MG63 (cell line): ENCODE measurements at regions not wholly inside any gene's neighbourhood (a gene's known extent, or its start where the extent isn't known, plus 50 kb on each side); places are given as distances from the start of the nearest gene placed in this dataset.

Experiments used
- DNase-seq: peaks from one replicate; pipeline ENCODE4 v3.0.0-alpha.2; 2020
- H3K27me3 ChIP-seq: fragments of 250-450 bp; sonication (Bioruptor Pico); 2 replicates; pipeline ENCODE4 v1.5.1; 2020; ENCODE audit warnings: mild to moderate bottlenecking, moderate library complexity
- H3K36me3 ChIP-seq: fragments of 250-450 bp; sonication (Bioruptor Pico); 2 replicates; pipeline ENCODE4 v1.5.1; 2020; ENCODE audit warnings: mild to moderate bottlenecking, moderate library complexity
- H3K4me3 ChIP-seq: fragments of 250-450 bp; sonication (Bioruptor Pico); 2 replicates; pipeline ENCODE4 v1.5.1; 2020; ENCODE audit warnings: mild to moderate bottlenecking, moderate library complexity
- H3K9me3 ChIP-seq: fragments of 250-450 bp; sonication (Bioruptor Pico); 2 replicates; pipeline ENCODE4 v1.5.1; 2020; ENCODE audit warnings: mild to moderate bottlenecking, moderate library complexity

GRCh38 chr14:81946375-81946774, 412.7 kb upstream of the SEL1L start:
- H3K9me3 ChIP-seq = no peaks in the 10 kb centered on the region
- H3K27me3 ChIP-seq = no peaks in the 10 kb centered on the region
- no peak for DNase-seq
- H3K4me3 ChIP-seq = no peak overlapping the region
- H3K36me3 ChIP-seq = no peaks in the 10 kb centered on the region

DNA sequence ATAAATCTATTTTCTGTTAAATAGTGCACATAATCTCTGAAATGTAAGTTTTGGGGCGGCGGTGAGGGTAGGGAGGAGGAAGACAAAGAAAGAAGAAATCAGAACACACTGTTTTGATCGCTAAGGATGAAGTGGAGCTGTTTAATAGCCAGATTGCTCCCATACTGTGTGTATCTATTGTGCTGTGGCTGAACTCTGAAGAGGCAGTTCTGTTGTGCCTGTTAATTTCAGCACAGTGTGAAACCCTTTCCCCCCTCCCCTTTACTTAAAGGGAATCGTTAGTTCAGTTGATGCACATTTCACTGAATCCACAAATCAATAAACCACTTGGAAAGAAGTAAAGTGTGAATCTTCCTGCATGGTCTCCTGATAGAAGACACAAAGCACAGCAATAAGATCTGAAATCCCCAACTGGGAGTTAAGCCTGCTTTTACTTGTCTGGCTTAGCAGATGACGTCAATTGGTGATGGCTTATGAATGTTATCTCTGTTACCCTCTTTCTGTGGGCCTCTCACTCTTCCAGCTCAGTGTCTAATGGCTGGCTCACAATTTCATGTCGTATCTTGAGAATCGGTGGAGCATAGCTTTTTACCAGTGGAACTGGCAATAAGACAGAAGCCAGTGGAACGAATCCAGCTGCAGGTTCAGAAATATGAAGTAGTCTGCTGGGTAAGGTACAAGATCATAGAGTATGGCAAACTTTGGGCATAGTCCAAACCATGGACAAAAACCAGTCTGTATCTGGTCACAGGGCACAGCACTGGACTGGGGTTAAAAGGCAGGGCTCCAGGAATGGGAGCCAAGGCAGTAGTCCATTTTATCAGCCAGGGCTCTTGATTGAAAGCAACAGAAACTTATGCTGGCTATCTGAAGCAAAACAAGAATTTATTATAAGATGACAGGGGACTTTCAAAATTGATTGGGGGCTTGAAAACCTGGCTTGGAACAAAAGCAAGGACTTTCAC, 413.5 kb upstream of the SEL1L start:
- Histone ChIP-seq H3K9me3 (no peaks in the 10 kb centered on the region), H3K27me3 (no peaks in the 10 kb centered on the region), H3K36me3 (no peaks in the 10 kb centered on the region), H3K4me3 (no peak overlapping the region)
- DNase-seq = no peak

DNA sequence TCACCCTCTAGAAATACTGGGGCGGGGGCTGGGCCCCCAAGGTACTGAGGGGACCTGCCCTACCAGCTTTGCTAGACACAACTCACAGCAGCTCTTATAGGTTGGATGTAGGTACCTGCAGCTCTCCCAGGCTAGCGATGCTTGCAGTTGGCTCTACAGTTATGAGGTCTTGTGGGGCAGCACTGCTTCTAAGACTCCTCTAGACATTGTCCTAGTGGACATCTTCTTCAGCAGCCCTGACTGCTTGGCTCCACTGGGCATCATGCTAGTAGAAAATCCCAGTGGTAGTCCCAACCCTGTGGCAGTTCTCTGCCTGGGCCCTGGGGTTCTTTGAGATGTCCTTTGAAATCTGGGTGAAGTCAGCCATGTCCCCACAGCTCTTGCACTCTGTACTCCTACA, 419.3 kb upstream of the SEL1L start:
- no peak for DNase-seq
- Histone ChIP-seq H3K36me3 (no peaks in the 10 kb centered on the region), H3K27me3 (no peaks in the 10 kb centered on the region), H3K9me3 (no peaks in the 10 kb centered on the region), H3K4me3 (no peak overlapping the region)

GRCh38 chr14:81953419-81953818, 419.8 kb upstream of the SEL1L start:
- H3K4me3 ChIP-seq = no peak overlapping the region
- no peaks in the 10 kb centered on the region for H3K27me3 ChIP-seq
- no peaks in the 10 kb centered on the region for H3K9me3 ChIP-seq
- no peaks in the 10 kb centered on the region for H3K36me3 ChIP-seq
- no peak for DNase-seq

- H3K4me3 ChIP-seq = no peak overlapping the region
- no peaks in the 10 kb centered on the region for H3K36me3 ChIP-seq
- DNase-seq = no peak
- H3K27me3 ChIP-seq = no peaks in the 10 kb centered on the region
- no peaks in the 10 kb centered on the region for H3K9me3 ChIP-seq
Measured at GRCh38 chr14:81955123-81955522, 421.5 kb upstream of the SEL1L start.

- no peak overlapping the region for H3K4me3 ChIP-seq
- no peak for DNase-seq
- no peaks in the 10 kb centered on the region for H3K9me3 ChIP-seq
Measured at GRCh38 chr14:81960781-81961180, 427.1 kb upstream of the SEL1L start.

DNA sequence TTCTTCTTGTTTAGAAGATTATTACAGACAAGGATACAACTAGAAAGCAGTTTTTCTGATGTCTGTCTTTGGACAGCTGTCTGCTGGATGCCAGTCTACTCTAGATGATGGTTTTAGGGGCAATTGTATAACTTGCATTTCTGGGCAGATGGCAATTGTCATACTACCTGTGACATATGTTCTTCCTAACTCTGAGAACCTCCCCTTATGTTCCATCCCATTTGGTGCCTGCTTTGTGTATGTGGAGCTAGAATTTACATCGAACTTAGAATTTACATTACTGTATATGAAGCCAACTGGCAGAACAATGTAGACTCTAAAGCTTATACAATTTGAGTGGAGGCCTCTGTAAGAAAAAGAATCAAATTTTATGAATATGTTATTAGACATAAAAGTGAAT, 430.2 kb upstream of the SEL1L start:
- Histone ChIP-seq H3K4me3 (no peak overlapping the region), H3K27me3 (no peaks in the 10 kb centered on the region), H3K9me3 (no peaks in the 10 kb centered on the region), H3K36me3 (no peaks in the 10 kb centered on the region)
- DNase-seq = no peak

More at GRCh38 chr14:81960781-81961180, 427.1 kb upstream of the SEL1L start:
- no peaks in the 10 kb centered on the region for H3K27me3 ChIP-seq
- H3K36me3 ChIP-seq = no peaks in the 10 kb centered on the region

DNA sequence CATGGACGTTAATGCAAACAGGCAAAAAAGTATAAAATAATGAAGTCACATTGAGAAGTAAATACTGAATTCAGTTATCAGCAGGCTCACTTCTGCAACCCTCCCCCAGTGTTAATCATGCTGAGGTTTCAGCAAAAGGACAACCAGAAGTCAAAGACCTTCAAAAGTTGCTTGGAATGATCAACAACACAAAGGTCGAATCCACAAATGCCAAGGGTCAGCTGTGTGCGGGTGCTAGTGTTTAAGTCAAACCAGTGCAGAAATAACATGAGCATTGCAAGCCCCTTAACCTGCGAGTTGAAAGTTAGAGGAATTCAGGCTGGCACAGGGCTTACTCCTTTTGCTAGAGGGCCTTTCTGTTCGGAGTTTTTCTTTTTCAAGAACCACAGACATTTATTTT, 436.7 kb upstream of the SEL1L start:
- H3K4me3 ChIP-seq = no peak overlapping the region
- no peak for DNase-seq

GRCh38 chr14:81971911-81972310, 438.3 kb upstream of the SEL1L start:
- Histone ChIP-seq H3K9me3 (no peaks in the 10 kb centered on the region), H3K4me3 (no peak overlapping the region), H3K36me3 (no peaks in the 10 kb centered on the region), H3K27me3 (no peaks in the 10 kb centered on the region)
- no peak for DNase-seq

More for the DNA sequence above, 436.7 kb upstream of the SEL1L start:
- H3K9me3 ChIP-seq = no peaks in the 10 kb centered on the region
- H3K27me3 ChIP-seq = no peaks in the 10 kb centered on the region
- H3K36me3 ChIP-seq = no peaks in the 10 kb centered on the region

DNA sequence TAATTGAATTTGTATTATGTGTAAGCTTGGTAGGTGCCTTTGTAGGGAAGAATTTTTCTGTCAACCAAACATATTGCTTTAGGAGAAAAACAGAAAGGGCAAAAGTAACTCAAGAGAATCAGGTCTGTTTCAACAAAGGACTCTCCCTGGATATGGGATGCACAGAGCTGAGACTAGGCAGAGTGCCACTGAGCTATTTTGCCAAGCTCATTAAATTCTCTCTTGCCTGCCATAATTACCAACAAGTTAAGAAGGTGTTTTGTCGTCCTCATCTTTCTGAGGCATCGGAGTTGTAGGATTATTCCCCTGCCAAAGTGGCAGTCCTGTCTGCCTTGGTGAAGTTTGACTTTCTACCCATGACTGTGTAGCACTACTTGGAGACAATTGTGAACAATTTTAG, 438.9 kb upstream of the SEL1L start:
- Histone ChIP-seq H3K27me3 (no peaks in the 10 kb centered on the region), H3K4me3 (no peak overlapping the region), H3K9me3 (no peaks in the 10 kb centered on the region), H3K36me3 (no peaks in the 10 kb centered on the region)
- no peak for DNase-seq

- Histone ChIP-seq H3K36me3 (no peaks in the 10 kb centered on the region), H3K4me3 (no peak overlapping the region), H3K27me3 (no peaks in the 10 kb centered on the region), H3K9me3 (no peaks in the 10 kb centered on the region)
- no peak for DNase-seq
Measured at GRCh38 chr14:81974543-81974942, 440.9 kb upstream of the SEL1L start.

- no peak for DNase-seq
- no peaks in the 10 kb centered on the region for H3K36me3 ChIP-seq
- no peaks in the 10 kb centered on the region for H3K9me3 ChIP-seq
- H3K27me3 ChIP-seq = no peaks in the 10 kb centered on the region
- H3K4me3 ChIP-seq = no peak overlapping the region
Measured at GRCh38 chr14:81980601-81981306, 447.1 kb upstream of the SEL1L start.

- no peak for DNase-seq
- no peak overlapping the region for H3K4me3 ChIP-seq
Measured at GRCh38 chr14:81981307-81981675, 447.6 kb upstream of the SEL1L start.

DNA sequence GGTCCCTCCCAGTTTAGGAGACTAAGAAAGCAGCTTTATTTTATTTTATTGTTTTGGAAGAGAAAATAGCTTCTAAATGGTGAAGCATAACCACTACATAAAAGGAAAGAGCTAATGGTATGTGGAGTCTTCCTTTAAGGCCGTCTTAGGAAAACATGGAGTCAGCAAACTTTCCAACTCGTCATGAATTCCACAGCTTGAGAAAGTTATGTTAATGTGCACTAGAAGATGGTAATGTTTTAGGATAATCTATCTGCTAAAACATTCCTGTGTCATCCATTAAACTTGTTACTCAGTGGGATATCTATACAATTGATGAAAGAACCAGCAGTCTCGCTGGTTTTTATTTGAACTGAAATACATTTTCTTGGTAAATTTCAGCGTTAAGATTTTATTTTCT, 448.4 kb upstream of the SEL1L start:
- no peak overlapping the region for H3K4me3 ChIP-seq
- H3K36me3 ChIP-seq = no peaks in the 10 kb centered on the region
- no peak for DNase-seq
- no peaks in the 10 kb centered on the region for H3K27me3 ChIP-seq
- H3K9me3 ChIP-seq = no peaks in the 10 kb centered on the region

More at GRCh38 chr14:81981307-81981675, 447.6 kb upstream of the SEL1L start:
- H3K9me3 ChIP-seq = no peaks in the 10 kb centered on the region
- no peaks in the 10 kb centered on the region for H3K27me3 ChIP-seq
- no peaks in the 10 kb centered on the region for H3K36me3 ChIP-seq

GRCh38 chr14:81986005-81986404, 452.4 kb upstream of the SEL1L start:
- H3K27me3 ChIP-seq = no peaks in the 10 kb centered on the region
- H3K9me3 ChIP-seq = no peaks in the 10 kb centered on the region

DNA sequence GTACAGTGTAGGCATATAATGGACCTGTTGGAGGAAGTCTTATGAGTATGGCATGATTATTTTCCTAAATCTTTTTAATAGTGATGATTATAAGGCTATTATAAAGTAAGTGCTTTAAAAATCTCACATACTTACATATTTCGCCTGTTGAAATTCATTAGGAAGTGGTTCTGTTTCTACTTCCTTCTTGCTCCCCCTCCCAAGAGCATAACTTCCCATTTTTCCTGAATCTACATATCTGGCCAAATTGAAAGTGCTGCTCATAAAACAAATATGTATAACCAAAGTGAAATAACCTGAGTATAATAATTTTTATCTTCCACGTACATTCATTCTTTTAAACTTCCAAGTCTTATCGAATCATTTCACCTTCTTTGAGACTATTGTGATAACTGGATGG, 455.6 kb upstream of the SEL1L start:
- Histone ChIP-seq H3K9me3 (no peaks in the 10 kb centered on the region), H3K36me3 (no peaks in the 10 kb centered on the region), H3K27me3 (no peaks in the 10 kb centered on the region), H3K4me3 (no peak overlapping the region)
- DNase-seq = no peak

More at GRCh38 chr14:81986005-81986404, 452.4 kb upstream of the SEL1L start:
- no peak overlapping the region for H3K4me3 ChIP-seq
- H3K36me3 ChIP-seq = no peaks in the 10 kb centered on the region
- DNase-seq = no peak

DNA sequence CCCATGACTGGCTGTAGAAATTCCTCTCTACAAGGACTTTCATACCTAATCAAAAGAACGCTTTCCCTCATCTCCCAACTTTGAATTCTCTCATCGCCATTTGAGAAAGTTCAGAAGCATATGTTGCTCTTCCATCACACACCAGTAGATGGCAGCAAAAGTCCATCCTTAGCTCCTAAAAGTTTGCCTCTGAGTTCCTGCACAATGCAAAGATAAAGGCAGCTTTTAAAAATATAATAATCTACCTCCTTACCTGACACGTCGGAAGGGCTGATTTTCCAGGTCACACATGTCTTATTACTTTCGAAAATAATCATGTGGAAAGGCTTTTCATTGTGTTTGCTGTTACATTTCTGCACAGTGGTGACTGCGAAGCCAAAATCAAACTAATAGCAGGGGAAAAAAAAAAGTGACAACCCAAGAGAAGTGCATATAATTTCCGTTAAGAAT, 456.7 kb upstream of the SEL1L start:
- no peaks in the 10 kb centered on the region for H3K36me3 ChIP-seq
- DNase-seq = no peak
- H3K4me3 ChIP-seq = no peak overlapping the region
- no peaks in the 10 kb centered on the region for H3K27me3 ChIP-seq
- no peaks in the 10 kb centered on the region for H3K9me3 ChIP-seq

- no peak for DNase-seq
- Histone ChIP-seq H3K36me3 (no peaks in the 10 kb centered on the region), H3K9me3 (no peaks in the 10 kb centered on the region), H3K27me3 (no peaks in the 10 kb centered on the region), H3K4me3 (no peak overlapping the region)
Measured at GRCh38 chr14:81991998-81992397, 458.3 kb upstream of the SEL1L start.
